Mucosa of rectum (tissue), 2 donors: ENCODE measurements at regions not wholly inside any gene's neighbourhood (a gene's known extent, or its start where the extent isn't known, plus 50 kb on each side); places are given as distances from the start of the nearest gene placed in this dataset.

ENCODE experiments used
- H3K27ac ChIP-seq, 2 donors: one replicate each; pipeline ENCODE4 v1.7.0; 2013; ENCODE audit warnings: inconsistent platforms in 2 of 2, low read depth in 2 of 2, low read length in 2 of 2
- H3K27me3 ChIP-seq, 2 donors: one replicate each; pipeline ENCODE4 v1.7.0; 2013; ENCODE audit warnings: low read length in 2 of 2; ENCODE audit not compliant: control insufficient read depth in 2 of 2, insufficient read depth in 2 of 2
- H3K36me3 ChIP-seq, 2 donors: one replicate each; pipeline ENCODE4 v1.7.0; 2013; ENCODE audit warnings: low read length in 2 of 2; ENCODE audit not compliant: control insufficient read depth in 2 of 2, insufficient read depth in 2 of 2
- H3K4me1 ChIP-seq, 2 donors: one replicate each; pipeline ENCODE4 v1.7.0; 2013; ENCODE audit warnings: low read length in 2 of 2, mild to moderate bottlenecking in 1 of 2; ENCODE audit not compliant: control insufficient read depth in 2 of 2, insufficient read depth in 2 of 2
- H3K4me3 ChIP-seq, 2 donors: one replicate each; pipeline ENCODE4 v1.7.0; 2013; ENCODE audit warnings: low read length in 2 of 2
- H3K9ac ChIP-seq, 2 donors: one replicate each; pipeline ENCODE4 v1.7.0; 2013; ENCODE audit warnings: low read length in 2 of 2, low read depth in 1 of 2, mild to moderate bottlenecking in 1 of 2
- H3K9me3 ChIP-seq, 2 donors: one replicate each; pipeline ENCODE4 v1.7.0; 2013; ENCODE audit warnings: low read length in 2 of 2; ENCODE audit not compliant: control insufficient read depth in 2 of 2
- donor health status: healthy.
- donor health status: Normal muscosa, but diverticular disease.

DNA sequence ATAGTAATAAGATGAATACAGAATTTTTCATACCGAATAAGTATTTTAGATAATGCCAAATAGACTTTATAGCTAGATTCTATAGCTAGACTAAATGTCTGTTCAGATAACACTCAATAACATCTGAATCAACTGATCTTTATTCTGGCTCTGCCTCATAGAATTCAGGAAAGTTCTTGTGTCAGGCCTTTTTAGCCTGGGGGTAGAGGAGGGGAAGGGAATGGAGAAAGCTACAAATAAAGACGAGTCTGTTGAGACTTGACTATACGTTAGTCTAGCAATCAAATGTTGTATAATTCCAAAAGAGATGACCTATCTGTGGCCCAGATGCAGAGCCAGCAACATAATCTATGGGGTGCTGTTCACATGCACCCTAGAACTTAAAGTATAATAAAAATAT is 106.6 kb upstream of the ABI3BP start:
- no peaks in the 10 kb centered on the region for H3K27me3 ChIP-seq

DNA sequence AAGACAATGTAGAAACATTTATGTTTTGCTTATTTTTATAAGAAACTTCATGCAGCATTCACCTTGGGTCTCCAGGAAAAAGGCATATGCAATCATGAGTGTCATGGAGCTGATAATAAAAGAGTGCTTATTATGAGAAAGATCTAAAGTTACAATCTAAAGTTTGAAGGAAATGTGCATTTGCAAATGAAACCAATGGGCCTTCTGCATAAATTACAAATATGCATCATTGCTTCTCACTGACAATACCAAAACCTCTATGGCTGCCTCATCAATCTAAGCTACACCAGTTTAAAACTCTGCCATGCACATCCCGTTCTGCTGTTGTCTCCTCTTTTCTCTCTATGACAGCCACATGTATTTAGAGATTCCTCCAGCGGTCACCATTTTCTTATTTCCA is 103.2 kb upstream of the ABI3BP start:
- Histone ChIP-seq H3K4me1 (no peaks in the 10 kb centered on the region), H3K27ac (no peak overlapping the region), H3K9me3 (no peaks in the 10 kb centered on the region), H3K36me3 (no peaks in the 10 kb centered on the region), H3K4me3 (no peak overlapping the region), H3K27me3 (no peaks in the 10 kb centered on the region), H3K9ac (no peak overlapping the region)

More for the DNA sequence above, 106.6 kb upstream of the ABI3BP start:
- Histone ChIP-seq H3K9me3 (no peaks in the 10 kb centered on the region), H3K36me3 (no peaks in the 10 kb centered on the region), H3K27ac (no peak overlapping the region), H3K4me1 (no peaks in the 10 kb centered on the region), H3K4me3 (no peak overlapping the region), H3K9ac (no peak overlapping the region)

DNA sequence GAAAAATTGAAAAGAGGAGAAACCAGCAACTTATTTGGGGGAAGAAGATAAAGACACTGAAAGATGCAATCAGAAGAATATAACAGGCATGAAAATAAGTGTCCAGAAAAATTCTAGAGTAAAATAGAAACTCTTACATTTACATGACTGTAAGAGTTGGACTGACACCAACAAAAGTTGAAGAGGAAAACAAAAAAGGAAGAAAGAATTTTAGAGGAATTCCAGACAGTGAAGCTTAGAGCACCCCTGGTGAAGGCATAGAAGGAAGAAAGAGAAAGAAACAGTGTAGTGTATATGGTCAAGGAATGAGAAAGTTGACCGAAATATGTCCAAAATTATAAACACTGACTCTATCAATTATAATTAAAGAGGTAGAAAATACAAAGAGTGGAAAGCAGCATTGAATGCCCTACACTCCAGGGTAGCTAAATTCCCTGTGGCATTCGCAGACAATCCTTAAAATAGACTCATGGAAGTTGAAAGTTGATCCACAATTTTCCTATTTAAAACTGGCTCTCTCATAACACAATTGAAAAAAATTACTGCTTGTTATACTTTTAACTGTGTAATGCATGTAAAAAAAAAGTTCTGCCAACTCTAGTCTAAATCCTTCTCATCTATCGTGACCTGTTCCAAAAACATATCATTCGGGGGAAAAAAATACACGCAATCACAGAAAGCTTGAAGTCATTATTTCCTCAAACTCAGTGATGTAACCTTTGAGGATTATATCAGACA is 102.6 kb upstream of the ABI3BP start:
- H3K36me3 ChIP-seq, result no peaks in the 10 kb centered on the region
- no peak overlapping the region for H3K27ac ChIP-seq
- H3K9ac ChIP-seq, result no peak overlapping the region
- H3K9me3 ChIP-seq, result no peaks in the 10 kb centered on the region
- no peaks in the 10 kb centered on the region for H3K27me3 ChIP-seq
- H3K4me1 ChIP-seq, result no peaks in the 10 kb centered on the region
- H3K4me3 ChIP-seq, result no peak overlapping the region

DNA sequence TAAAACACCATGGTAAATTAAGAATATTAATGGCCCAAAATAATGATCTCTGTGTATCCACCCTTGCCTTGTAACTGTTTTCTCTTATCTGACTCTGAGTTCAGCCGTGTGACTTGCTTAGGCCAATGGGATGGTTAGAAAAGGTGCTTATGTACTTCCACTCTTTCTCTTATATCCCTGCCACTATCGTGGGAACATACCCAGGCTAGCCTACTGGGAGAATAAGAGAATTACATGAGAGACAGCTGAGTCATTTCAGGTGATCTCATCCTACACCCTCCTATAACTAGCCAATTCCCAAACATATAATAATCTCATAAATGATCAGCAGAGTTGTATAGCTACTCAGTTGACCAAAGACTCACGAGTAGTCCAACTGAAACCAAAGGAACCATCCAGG is 98.3 kb upstream of the ABI3BP start:
- no peaks in the 10 kb centered on the region for H3K4me1 ChIP-seq
- no peak overlapping the region for H3K4me3 ChIP-seq
- no peak overlapping the region for H3K27ac ChIP-seq
- no peaks in the 10 kb centered on the region for H3K27me3 ChIP-seq
- H3K9ac ChIP-seq, result no peak overlapping the region
- no peaks in the 10 kb centered on the region for H3K36me3 ChIP-seq
- H3K9me3 ChIP-seq, result no peaks in the 10 kb centered on the region

DNA sequence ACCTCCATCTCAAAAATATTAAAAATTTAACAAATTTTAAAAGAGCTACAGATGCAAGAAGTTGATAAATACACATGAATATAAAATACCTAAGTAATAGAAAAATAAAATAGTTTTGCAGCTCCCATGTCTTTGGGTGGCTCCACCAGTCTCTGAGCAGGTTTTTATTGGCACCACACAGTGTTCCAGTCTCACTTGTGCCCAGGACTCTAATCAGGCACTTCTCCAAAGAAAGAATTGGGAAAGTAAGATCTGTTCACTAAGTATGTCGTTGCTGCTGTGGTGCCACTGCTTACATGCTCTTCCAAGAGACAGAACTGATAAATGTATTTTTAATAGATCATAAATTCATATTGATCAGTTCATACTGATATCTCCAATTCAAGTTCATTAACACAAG is 92.5 kb upstream of the ABI3BP start:
- no peaks in the 10 kb centered on the region for H3K27me3 ChIP-seq
- H3K4me1 ChIP-seq, result no peaks in the 10 kb centered on the region
- no peak overlapping the region for H3K9ac ChIP-seq
- no peaks in the 10 kb centered on the region for H3K9me3 ChIP-seq
- no peak overlapping the region for H3K4me3 ChIP-seq
- no peaks in the 10 kb centered on the region for H3K36me3 ChIP-seq
- H3K27ac ChIP-seq, result no peak overlapping the region

DNA sequence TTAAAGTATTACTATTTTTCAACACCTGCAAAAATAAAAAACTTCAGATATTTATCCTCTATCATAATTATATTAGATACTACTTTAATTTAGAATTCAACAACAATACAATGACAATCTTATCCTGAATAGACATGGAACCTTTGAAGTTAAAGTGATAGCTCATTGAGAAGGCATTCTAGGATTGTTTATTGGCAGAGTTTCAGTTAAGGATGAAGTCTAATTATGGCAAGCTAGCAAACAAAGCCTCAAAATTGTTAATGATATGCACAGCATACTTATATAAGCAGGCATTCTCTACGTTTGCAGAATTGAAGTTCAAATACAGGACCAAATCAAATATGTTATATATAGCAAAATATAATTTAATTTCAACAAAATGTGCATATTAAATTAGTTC is 91.2 kb upstream of the ABI3BP start:
- no peak overlapping the region for H3K27ac ChIP-seq
- H3K9ac ChIP-seq, result no peak overlapping the region
- H3K36me3 ChIP-seq, result no peaks in the 10 kb centered on the region
- no peaks in the 10 kb centered on the region for H3K9me3 ChIP-seq
- no peak overlapping the region for H3K4me3 ChIP-seq
- no peaks in the 10 kb centered on the region for H3K4me1 ChIP-seq
- no peaks in the 10 kb centered on the region for H3K27me3 ChIP-seq

DNA sequence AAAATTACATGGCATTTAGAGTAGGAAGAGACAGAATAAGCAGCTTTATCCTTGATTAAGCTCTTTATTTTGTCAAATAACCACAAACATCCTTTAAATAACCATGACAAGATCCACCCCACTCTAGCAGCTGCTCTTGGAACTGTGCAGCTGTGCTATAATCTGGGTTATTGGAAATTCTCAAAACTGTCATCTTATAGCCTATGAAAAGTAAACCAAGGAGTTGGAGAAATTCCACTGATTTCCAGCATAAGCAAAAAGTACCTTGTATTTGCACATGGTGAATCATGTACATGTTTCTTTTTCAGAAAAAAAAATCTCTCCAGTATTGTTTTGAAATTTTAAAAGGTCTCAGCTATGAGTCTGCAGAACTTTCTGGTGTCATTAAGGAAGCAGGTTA is 88.8 kb upstream of the ABI3BP start:
- H3K27me3 ChIP-seq, result no peaks in the 10 kb centered on the region
- no peak overlapping the region for H3K9ac ChIP-seq
- no peaks in the 10 kb centered on the region for H3K9me3 ChIP-seq
- H3K4me1 ChIP-seq, result no peaks in the 10 kb centered on the region
- no peak overlapping the region for H3K4me3 ChIP-seq
- no peak overlapping the region for H3K27ac ChIP-seq
- no peaks in the 10 kb centered on the region for H3K36me3 ChIP-seq

DNA sequence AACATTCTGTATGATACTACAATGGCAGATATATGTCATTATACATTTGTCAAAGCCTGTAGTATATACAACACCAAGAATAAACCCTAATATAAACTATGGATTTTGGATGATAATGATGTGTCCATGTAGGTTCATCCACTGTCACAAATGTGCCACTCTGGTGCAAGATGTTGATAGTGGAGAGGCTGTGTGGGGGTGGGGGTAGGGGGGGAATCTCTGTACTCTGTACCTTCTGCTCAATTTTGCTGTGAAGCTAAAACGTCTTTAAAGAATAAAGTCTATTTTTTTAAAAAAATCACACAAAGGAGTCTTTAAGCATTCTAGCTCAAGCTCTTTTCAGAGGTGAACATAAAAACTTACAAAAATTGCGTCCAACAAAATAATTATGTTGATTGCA is 88.2 kb upstream of the ABI3BP start:
- H3K27ac ChIP-seq, result no peak overlapping the region
- H3K36me3 ChIP-seq, result no peaks in the 10 kb centered on the region
- H3K9ac ChIP-seq, result no peak overlapping the region

DNA sequence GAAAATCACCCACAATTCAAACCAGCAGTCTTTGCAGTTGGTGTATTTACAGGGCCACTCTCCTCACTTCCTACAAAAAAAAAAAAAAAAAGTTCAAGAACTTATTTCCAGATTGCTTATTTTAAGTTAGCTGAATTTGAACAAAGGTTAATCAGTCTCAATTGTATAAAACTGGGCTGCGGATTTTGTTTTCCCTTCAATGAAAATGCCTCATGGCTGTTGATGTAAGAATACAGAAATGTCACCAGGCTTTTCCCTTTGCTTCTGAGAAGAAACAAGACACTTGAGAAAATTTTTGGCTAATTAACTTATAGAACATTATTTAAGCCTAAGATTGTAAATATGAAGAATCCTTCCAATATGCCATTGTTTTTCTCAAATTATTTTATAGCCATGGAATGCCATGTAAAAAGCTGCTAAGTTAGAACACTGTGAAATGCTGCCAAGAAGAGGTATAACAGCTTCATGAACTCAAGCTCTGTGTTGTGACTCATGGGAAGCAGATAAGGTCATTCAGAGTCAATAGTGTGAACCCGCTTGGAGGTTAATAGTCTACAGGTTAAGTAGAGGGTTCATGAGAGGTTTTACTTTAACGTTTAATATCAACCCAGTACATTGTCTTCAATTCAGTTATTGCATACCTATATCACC is 84.3 kb upstream of the ABI3BP start:
- H3K27ac ChIP-seq, result no peak overlapping the region
- H3K36me3 ChIP-seq, result no peaks in the 10 kb centered on the region
- H3K4me3 ChIP-seq, result no peak overlapping the region
- no peaks in the 10 kb centered on the region for H3K27me3 ChIP-seq
- H3K9me3 ChIP-seq, result no peaks in the 10 kb centered on the region
- H3K9ac ChIP-seq, result no peak overlapping the region
- H3K4me1 ChIP-seq, result no peaks in the 10 kb centered on the region

More for the DNA sequence above, 88.2 kb upstream of the ABI3BP start:
- Histone ChIP-seq H3K4me3 (no peak overlapping the region), H3K4me1 (no peaks in the 10 kb centered on the region), H3K27me3 (no peaks in the 10 kb centered on the region), H3K9me3 (no peaks in the 10 kb centered on the region)

DNA sequence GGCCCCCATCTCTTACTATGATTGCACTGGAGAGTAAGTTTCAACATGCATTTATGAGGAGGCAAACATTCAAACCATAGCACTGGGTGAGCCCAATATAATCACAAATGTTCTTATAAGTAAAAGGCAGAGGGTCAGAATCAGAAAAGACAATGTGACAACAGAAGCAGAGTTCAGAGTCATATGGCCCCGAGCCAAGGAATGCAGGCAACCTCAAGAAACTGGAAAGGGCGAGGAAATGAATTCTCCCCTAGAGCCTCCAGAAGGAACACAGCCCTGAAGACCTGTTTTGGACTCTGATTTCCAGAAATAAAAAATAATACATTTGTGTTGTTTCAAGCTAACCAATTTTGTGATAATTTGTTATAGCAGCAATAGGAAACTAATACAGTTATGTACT is 81.3 kb upstream of the ABI3BP start:
- Histone ChIP-seq H3K4me1 (peaks cover 10 to 14% of the 10 kb centered on the region in 2 donors), H3K27ac (no peak overlapping the region), H3K4me3 (no peak overlapping the region), H3K27me3 (no peaks in the 10 kb centered on the region), H3K36me3 (no peaks in the 10 kb centered on the region), H3K9ac (no peak overlapping the region), H3K9me3 (no peaks in the 10 kb centered on the region)
